ENCODE measurements at regions not wholly inside any gene's neighbourhood (a gene's known extent, or its start where the extent isn't known, plus 50 kb on each side); places are given as distances from the start of the nearest gene placed in this dataset.

DNA sequence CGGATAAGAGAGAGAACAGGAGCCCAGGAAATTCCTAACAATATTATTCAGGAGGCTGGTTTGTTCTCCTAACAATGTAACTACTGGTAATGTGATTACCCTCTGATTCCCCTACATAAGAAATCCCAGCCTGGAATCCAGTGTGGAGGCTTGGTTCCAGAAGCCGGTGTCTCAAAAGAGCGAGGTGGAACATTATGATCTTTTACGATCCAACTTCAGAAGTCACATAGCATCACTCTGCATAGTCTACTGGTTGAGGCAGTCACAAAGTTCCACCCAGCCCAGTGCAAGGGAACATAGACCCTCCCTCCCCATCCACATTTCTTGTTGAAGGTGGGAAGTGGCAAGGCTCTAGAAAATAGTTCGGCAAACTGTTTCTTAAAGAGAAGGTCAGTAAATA lies 81.6 kb upstream of the GALNT15 start:
- Histone ChIP-seq H3K36me3 (ENCODE audit: control insufficient read depth in 2 of 2, extremely low read depth in 1 of 2, insufficient read depth in 2 of 2, low read length in 2 of 2) (no peaks in the 10 kb centered on the region), H3K9me1 (ENCODE audit: control insufficient read depth, extremely low read depth, insufficient read depth, low read length) (no peaks in the 10 kb centered on the region), H3K9me3 (ENCODE audit: control insufficient read depth, low read depth, low read length) (no peaks in the 10 kb centered on the region), H2AFZ (ENCODE audit: control insufficient read depth, low read length) (no peak overlapping the region), H3K27me3 (ENCODE audit: control insufficient read depth, extremely low read depth, insufficient read depth, low read length) (no peaks in the 10 kb centered on the region), H3K9ac (ENCODE audit: control insufficient read depth, extremely low read depth, insufficient read depth, low read length) (no peak overlapping the region), H3K4me2 (ENCODE audit: control insufficient read depth, extremely low read depth, insufficient read depth, low read depth, low read length) (no peak overlapping the region), H3K79me2 (ENCODE audit: control insufficient read depth, insufficient read depth, low read length) (no peaks in the 10 kb centered on the region), H3K27ac (ENCODE audit: control insufficient read depth, insufficient read depth, low read length) (no peak overlapping the region), H4K20me1 (ENCODE audit: control insufficient read depth, extremely low read depth, insufficient read depth, low read length) (no peaks in the 10 kb centered on the region), H3K4me1 (ENCODE audit: control insufficient read depth, extremely low read depth, insufficient read depth, low read length) (peaks cover 23% of the 10 kb centered on the region), H3K4me3 (ENCODE audit: control insufficient read depth in 2 of 3, extremely low read depth in 1 of 3, insufficient read depth in 2 of 3, low read depth in 1 of 3, low read length in 3 of 3) (no peak overlapping the region)
- no peak for FAIRE-seq
- TF ChIP-seq EZH2 (IDR thresholded peaks at IDR 0.05; ENCODE audit: low read length), result no peak
- TF ChIP-seq, protein P1, sequence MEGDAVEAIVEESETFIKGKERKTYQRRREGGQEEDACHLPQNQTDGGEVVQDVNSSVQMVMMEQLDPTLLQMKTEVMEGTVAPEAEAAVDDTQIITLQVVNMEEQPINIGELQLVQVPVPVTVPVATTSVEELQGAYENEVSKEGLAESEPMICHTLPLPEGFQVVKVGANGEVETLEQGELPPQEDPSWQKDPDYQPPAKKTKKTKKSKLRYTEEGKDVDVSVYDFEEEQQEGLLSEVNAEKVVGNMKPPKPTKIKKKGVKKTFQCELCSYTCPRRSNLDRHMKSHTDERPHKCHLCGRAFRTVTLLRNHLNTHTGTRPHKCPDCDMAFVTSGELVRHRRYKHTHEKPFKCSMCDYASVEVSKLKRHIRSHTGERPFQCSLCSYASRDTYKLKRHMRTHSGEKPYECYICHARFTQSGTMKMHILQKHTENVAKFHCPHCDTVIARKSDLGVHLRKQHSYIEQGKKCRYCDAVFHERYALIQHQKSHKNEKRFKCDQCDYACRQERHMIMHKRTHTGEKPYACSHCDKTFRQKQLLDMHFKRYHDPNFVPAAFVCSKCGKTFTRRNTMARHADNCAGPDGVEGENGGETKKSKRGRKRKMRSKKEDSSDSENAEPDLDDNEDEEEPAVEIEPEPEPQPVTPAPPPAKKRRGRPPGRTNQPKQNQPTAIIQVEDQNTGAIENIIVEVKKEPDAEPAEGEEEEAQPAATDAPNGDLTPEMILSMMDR (optimal IDR thresholded peaks at IDR 0.05 in 1 of 3, IDR thresholded peaks at IDR 0.05 in 1 of 3, conservative IDR thresholded peaks at IDR 0.05 in 1 of 3; ENCODE audit: extremely low read depth in 1 of 3, insufficient read depth in 2 of 3, low read length in 3 of 3), result no peak
- dilution Hi-C loops (cut with MboI; ENCODE audit: extremely low pct_ligation_motif_present, low sequenced_read_pairs), result no loop called here
- no peak for DNase-seq (ENCODE audit: low read depth, low spot score)

DNA sequence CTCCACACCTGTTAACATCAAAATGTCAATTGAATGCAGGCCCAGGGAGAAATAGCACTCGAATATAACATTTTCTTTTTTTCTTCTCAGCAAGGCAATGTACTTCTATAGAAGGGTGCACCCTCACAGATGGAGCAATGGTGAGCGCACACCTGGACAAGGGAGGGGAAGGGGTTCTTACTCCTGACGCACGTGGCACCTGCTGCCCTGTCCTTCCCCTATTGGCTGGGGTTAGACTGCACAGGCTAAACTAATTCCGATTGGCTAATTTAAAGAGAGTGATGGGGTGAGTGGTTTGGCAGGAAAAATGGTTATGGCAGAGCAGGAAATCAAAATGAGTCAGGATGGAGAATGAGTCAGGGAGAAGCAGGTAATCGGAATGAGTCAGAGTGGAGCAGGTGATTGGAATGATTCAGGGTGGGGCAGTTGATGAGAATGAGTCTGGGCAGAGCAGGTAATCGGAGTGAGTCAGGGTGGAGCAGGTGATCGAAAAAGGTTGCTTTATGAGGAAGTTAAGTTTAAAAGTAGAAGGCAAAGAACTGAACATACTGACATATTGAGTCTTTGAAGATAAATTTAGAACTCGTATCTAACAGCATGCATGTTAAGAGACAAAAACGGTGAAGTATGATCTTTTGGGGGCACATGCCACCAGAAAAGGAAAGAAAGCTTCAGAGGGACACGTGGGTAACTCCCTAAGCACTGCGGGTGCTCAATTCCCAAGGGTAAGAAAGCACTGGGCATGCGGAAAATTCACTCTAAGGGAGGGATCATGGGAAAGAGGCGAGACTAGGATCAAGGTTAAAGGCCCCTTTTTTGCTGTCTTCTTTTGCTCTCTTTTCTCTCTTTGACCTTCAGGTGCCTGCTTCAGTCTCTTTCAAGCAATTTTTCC lies 72.9 kb upstream of the GALNT15 start:
- FAIRE-seq (peak; percentile 69), DNase-seq (ENCODE audit: low read depth, low spot score) (peak; percentile 97)
- Histone ChIP-seq H3K27ac (ENCODE audit: control insufficient read depth, insufficient read depth, low read length) (peak overlapping the region; percentile 99), H3K9me3 (ENCODE audit: control insufficient read depth, low read depth, low read length) (peaks cover 12% of the 10 kb centered on the region), H3K4me1 (ENCODE audit: control insufficient read depth, extremely low read depth, insufficient read depth, low read length) (peaks cover 21% of the 10 kb centered on the region), H4K20me1 (ENCODE audit: control insufficient read depth, extremely low read depth, insufficient read depth, low read length) (no peaks in the 10 kb centered on the region), H3K79me2 (ENCODE audit: control insufficient read depth, insufficient read depth, low read length) (no peaks in the 10 kb centered on the region), H3K9ac (ENCODE audit: control insufficient read depth, extremely low read depth, insufficient read depth, low read length) (peak overlapping the region; percentile 81), H3K9me1 (ENCODE audit: control insufficient read depth, extremely low read depth, insufficient read depth, low read length) (no peaks in the 10 kb centered on the region), H2AFZ (ENCODE audit: control insufficient read depth, low read length) (peak overlapping the region; percentile 84), H3K27me3 (ENCODE audit: control insufficient read depth, extremely low read depth, insufficient read depth, low read length) (no peaks in the 10 kb centered on the region), H3K4me3 (ENCODE audit: control insufficient read depth in 2 of 3, extremely low read depth in 1 of 3, insufficient read depth in 2 of 3, low read depth in 1 of 3, low read length in 3 of 3) (peak overlapping the region in 1 of 3 experiments; percentile 38), H3K4me2 (ENCODE audit: control insufficient read depth, extremely low read depth, insufficient read depth, low read depth, low read length) (peak overlapping the region; percentile 79), H3K36me3 (ENCODE audit: control insufficient read depth in 2 of 2, extremely low read depth in 1 of 2, insufficient read depth in 2 of 2, low read length in 2 of 2) (no peaks in the 10 kb centered on the region)
- no peak for TF ChIP-seq EZH2 (IDR thresholded peaks at IDR 0.05; ENCODE audit: low read length)
- TF ChIP-seq, protein P1 (optimal IDR thresholded peaks at IDR 0.05 in 1 of 3, IDR thresholded peaks at IDR 0.05 in 1 of 3, conservative IDR thresholded peaks at IDR 0.05 in 1 of 3; ENCODE audit: extremely low read depth in 1 of 3, insufficient read depth in 2 of 3, low read length in 3 of 3), result no peak
- dilution Hi-C loops (cut with MboI; ENCODE audit: extremely low pct_ligation_motif_present, low sequenced_read_pairs), result no loop called here

Data from keratinocyte (primary cell).